ENCODE measurements at regions not wholly inside any gene's neighbourhood (a gene's known extent, or its start where the extent isn't known, plus 50 kb on each side); places are given as distances from the start of the nearest gene placed in this dataset.

- intact Hi-C loops (cut with micrococcal nuclease), result no loop called here
Observed at GRCh38 chr2:150417278-150417677, 70.2 kb downstream of the RND3 start.

- intact Hi-C loops (cut with micrococcal nuclease), result no loop called here
Observed at GRCh38 chr2:150415022-150415421, 72.4 kb downstream of the RND3 start.

- intact Hi-C loops (cut with micrococcal nuclease), result no loop called here
Observed at GRCh38 chr2:150413910-150414309, 73.6 kb downstream of the RND3 start.

GRCh38 chr2:150413366-150413765 lies 74.1 kb downstream of the RND3 start:
- intact Hi-C loops (cut with micrococcal nuclease), result no loop called here

GRCh38 chr2:150410809-150411208 lies 76.7 kb downstream of the RND3 start:
- intact Hi-C loops (cut with micrococcal nuclease), result no loop called here

- intact Hi-C loops (cut with micrococcal nuclease), result no loop called here
Observed at GRCh38 chr2:150409196-150409595, 78.3 kb downstream of the RND3 start.

- intact Hi-C loops (cut with micrococcal nuclease), result no loop called here
Observed at GRCh38 chr2:150404147-150404546, 83.3 kb downstream of the RND3 start.

- intact Hi-C loops (cut with micrococcal nuclease), result no loop called here
Observed at GRCh38 chr2:150403457-150403856, 84.0 kb downstream of the RND3 start.

- intact Hi-C loops (cut with micrococcal nuclease), result no loop called here
Observed at GRCh38 chr2:150402953-150403352, 84.5 kb downstream of the RND3 start.

GRCh38 chr2:150400849-150401248 lies 86.6 kb downstream of the RND3 start:
- intact Hi-C loops (cut with micrococcal nuclease), result no loop called here

- intact Hi-C loops (cut with micrococcal nuclease), result no loop called here
Observed at GRCh38 chr2:150392614-150393013, 94.9 kb downstream of the RND3 start.

GRCh38 chr2:150391779-150392178 lies 95.7 kb downstream of the RND3 start:
- intact Hi-C loops (cut with micrococcal nuclease), result no loop called here

GRCh38 chr2:150389447-150389846 lies 98.0 kb downstream of the RND3 start:
- intact Hi-C loops (cut with micrococcal nuclease), result no loop called here

GRCh38 chr2:150388289-150388625 lies 99.2 kb downstream of the RND3 start:
- intact Hi-C loops (cut with micrococcal nuclease), result no loop called here

- intact Hi-C loops (cut with micrococcal nuclease), result no loop called here
Observed at GRCh38 chr2:150387586-150388288, 99.7 kb downstream of the RND3 start.

GRCh38 chr2:150385211-150385610 lies 102.3 kb downstream of the RND3 start:
- intact Hi-C loops (cut with micrococcal nuclease), result no loop called here

- intact Hi-C loops (cut with micrococcal nuclease), result no loop called here
Observed at GRCh38 chr2:150383587-150383986, 103.9 kb downstream of the RND3 start.

GRCh38 chr2:150379166-150379565 lies 108.3 kb downstream of the RND3 start:
- intact Hi-C loops (cut with micrococcal nuclease), result no loop called here

- intact Hi-C loops (cut with micrococcal nuclease), result no loop called here
Observed at GRCh38 chr2:150378686-150379085, 108.8 kb downstream of the RND3 start.

- intact Hi-C loops (cut with micrococcal nuclease), result no loop called here
Observed at GRCh38 chr2:150376553-150377335, 110.7 kb downstream of the RND3 start.

GRCh38 chr2:150375333-150375732 lies 112.1 kb downstream of the RND3 start:
- intact Hi-C loops (cut with micrococcal nuclease), result no loop called here

GRCh38 chr2:150374492-150374891 lies 113.0 kb downstream of the RND3 start:
- intact Hi-C loops (cut with micrococcal nuclease), result no loop called here

- intact Hi-C loops (cut with micrococcal nuclease), result no loop called here
Observed at GRCh38 chr2:150373374-150373773, 114.1 kb downstream of the RND3 start.
